AG08395 (cell line): ENCODE measurements at regions not wholly inside any gene's neighbourhood (a gene's known extent, or its start where the extent isn't known, plus 50 kb on each side); places are given as distances from the start of the nearest gene placed in this dataset.
"Not testable (repeated sequence)": the region's sequence is repeated elsewhere in the genome, so short reads cannot be mapped to it uniquely, and the experiment has no call there.

Experiments
- DNase-seq: peaks from one replicate; pipeline ENCODE4 v3.0.0; 2012; ENCODE audit warnings: mixed read lengths, low spot score

DNA sequence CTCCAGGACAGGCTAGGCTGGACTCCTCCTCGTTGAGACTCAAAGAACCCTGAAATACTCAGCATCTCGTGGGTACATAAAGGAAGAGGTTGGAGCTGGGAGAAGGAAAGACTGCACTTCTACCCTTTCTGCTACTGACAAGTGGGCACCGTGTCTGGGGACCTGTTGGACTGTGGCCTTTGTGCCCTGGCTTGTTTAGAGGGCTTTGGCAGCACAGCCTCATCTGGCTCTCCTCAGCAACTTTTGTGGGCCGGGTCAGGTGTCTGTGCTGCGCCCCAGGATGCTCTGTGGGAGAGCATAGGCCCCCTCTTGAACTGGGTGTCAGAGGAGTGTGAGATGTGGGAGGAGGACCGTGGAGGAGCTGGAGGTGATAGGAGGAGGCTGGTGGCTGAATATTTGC lies 142.4 kb downstream of the FCRL5 start:
- no peak for DNase-seq

DNA sequence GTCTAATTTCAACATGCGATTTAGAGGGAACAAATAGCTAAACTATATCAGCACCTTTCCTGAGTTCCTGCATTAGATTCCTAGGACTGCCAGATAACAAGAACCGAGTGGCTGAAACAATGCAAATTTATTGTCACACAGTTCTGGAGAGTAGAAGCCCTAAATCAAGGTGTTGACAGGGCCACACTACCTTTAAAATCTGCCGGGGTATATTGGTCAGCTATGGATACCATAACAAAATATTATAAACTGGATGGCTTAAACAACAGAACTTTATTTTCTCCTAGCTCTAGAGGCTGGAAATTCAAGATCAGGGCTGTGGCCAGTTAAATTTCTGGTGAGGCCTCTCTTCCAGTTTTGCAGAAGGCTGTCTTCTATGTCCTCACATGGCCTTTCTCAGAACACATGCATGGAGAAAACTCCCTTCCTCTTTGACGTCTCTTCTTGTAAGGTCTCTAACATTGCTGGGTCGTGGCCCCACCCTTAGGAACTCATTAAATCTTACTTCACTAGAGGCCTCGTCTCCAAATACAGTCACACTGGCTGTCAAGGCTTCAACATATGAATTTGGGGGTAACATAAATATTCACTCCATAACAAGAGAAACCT lies 144.3 kb downstream of the FCRL5 start:
- no peak for DNase-seq

DNA sequence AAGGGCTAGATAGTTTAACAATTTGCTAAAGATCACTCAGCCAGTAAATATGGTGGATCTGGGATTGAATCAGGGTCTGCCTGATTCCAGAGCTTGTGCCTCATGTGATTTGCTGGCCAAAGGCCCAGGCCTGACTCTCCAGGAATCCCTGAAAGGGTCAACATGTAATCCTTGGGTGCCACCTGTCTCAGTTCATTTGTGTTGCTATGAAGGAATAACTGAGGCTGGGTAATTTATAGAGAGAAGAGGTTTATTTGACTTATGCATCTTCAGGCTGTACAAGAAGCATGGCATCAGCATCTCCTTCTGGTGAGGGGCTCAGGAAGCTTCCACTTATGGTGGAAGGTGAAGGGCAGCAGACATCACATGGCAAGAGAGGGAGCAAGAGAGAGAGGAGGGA lies 144.9 kb downstream of the FCRL5 start:
- no peak for DNase-seq

DNA sequence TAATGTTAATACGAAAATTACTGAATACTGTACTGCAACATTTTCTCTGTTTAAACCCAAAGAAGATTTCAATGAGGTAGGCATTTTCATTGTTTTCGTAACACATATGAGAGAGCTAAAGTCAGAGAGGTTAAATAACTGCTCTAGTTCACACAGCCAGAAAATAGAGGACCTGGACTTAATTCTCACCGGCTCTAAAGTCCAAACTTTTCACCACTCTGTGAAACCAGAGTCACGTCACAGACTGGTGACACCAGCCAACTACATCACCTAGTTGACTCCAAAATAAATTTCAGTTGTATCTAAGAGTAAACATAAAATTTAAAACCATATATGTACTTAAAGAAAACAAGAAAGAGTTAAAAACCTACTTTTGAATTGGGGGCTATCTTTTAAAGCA lies 146.7 kb downstream of the FCRL5 start:
- DNase-seq: no peak

DNA sequence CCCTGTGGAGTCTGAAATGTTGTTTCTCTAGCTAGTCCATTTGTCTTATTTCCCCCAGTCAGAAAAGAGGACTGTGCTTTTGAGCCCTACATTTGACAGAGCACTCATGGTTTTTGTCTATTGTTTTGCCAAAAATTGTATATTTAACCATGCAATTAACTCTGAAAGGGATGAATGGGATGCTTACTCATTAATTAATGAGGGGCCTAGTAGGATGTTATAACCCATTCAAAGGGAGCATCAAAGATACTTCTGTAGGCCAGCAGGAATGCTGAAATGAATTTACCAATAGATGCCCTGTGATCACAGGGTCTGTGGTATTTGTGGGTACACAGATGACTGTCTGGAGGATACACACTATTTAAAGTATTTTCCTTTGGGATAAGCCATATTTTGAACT lies 147.7 kb downstream of the FCRL5 start:
- DNase-seq: no peak

DNA sequence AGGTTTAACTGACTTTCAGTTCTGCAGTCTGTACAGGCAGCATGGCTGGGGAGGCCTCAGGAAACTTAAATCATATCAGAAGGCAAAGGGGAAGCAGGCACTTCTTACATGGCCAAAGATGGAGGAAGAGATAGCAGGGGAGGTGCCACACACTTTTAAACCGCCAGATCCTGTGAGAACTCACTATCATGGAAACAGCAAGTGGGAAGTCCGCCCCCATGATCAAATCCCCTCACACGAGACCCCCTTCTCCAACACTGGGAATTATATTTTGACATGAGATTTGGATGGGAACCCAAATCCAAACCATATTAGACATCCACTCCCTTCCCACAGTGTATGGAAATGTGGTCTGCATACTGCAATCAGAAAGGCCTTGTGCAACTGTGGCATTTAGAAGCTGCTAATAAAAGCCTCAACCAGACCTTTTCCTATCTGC lies 148.2 kb downstream of the FCRL5 start:
- DNase-seq: no peak

DNA sequence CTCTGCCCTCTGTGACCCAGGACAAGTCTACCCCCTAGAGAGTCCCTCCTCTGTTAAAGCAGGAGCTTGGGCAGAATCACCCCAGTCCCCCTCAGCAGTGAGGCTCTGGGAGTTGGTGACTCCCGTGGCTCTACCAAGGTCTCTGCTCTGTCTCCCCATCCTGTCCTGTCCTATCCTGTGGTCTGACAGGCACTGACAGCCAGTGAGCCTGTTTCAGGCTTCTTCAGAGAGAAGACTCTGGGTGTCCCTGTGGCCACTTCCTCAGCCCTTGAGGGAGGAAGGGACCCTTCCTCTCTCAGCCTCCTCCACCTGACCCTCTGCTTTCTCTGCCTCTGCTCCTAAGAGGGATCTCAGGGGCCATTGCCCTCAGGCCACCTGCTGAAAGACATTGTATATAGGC lies 148.7 kb downstream of the FCRL5 start:
- DNase-seq: no peak

DNA sequence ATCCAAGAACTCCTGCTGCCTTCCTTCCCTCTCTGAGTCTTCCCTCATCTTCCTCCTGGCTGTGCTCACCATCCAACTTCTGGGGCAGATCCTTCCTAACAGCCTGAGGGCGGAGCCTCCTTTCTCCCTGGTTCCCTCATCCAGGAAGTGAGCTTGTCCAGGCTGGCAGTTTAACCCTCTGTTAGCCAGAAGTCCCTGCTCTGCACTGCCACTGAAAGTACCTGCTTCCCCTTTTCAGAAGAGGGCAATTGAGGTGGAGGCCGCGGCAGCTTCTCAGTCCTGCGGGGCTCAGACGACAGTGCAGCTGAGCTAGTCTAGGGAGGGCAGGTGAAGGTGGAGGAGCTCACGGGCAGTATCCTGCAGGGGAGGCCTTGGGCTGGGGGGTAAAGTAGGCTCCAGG lies 149.1 kb downstream of the FCRL5 start:
- no peak for DNase-seq

DNA sequence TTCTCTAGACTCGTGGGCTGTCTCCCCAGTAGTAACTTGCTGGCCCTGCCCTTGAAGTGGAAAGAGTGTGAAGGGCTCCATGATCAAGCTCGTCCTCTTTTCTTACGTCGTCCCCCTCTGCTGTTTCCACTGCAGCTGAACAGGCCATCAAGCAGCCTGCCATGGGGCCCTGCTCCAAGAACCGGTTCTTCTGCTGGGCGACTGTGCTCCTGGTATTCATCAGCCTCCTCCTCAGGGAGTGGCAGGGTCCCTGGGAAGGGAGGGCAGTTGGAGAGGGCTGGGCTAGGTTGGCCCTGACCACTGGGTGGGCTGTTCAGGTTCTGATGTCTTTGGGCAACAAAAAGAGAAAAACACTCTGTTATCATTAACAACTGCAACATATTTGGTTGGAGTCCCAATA lies 151.5 kb downstream of the FCRL5 start:
- DNase-seq: no peak

DNA sequence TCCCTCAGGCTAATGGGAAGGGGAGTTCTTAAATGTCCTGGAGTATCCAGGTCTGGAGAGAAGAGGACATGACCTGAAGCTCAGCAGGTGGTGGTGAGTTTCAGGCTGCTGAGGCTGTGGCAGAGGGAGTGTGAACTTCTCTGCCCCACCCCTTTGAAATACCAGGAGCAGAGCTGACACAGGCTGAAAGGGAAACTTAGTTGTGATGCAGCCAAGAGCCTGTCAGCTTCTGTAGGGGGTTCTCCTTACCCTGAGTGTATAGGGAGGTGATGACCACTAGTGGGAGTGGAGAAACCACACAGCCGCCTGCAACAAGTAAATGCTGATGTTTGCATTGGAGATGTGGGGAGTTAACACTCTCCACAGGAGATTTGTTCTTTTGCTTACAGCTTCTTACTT lies 152.3 kb downstream of the FCRL5 start:
- no peak for DNase-seq

DNA sequence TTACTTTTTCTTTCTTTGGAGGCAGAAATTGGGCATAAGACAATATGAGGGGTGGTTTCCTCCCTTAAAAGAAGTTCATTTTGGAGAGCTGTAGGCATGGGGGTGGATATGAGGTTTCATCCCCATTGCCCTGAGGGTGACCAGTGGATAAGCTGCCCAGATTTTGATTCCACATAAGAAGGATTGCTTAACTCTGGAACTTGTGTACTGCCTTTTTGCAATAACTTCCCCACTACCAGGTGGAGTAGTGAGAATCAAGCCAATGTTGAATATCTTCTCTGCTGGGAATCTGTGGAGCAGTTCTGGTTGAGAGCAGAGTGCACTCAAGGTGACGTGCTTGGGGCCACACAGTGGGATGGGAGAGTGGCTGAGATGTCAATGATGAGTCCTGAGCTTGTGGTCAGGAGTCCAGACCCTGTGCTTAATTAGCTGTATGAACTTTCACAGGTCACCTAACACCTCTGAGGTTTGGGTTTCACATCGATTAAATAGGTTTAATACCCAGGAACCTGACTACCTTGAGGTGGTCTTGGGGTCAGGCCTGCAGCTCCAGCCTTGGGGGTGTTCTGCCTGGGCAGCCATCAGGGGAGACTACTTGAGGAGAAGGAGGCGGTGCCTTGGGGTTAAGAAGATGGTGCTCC lies 152.9 kb downstream of the FCRL5 start:
- DNase-seq: no peak

DNA sequence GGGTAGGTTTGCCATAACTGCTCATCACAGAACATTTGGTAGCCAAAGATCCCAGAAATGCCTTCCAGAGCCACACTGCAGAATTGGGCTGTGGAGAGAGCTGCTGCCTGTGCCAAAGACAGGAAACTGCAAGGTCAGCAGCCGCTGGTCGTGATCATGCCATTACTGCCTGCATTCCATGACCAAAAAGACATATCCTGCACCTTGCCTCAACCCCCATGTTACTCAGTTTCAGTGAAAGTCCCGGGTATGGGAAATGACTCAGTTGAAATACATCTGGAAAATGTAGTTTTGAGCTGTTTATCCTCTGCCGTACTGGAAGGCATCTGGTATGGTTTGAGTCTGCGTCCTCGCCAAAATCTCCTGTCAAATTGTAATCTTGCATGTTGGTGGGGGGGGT lies 161.7 kb downstream of the FCRL5 start:
- peak; percentile 73 for DNase-seq

DNA sequence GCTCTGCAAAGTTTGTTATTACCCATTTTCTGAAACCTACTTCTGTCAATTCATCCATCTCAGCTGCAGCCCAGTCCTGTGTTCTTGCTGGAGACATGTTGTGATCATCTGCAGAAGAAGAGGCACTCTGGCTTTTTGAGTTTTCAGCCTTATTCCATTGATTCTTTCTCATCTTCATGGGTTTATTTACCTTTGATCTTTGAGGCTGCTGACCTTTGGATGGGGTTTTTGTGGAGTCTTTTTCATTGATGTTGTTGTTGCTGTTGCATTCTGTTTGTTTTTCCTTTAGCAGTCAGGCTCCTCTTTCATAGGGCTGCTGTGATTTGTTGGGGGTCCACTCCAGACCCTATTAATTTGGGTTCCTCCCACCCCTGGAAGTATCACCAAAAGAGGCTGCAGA lies 164.3 kb downstream of the FCRL5 start:
- DNase-seq: no peak

DNA sequence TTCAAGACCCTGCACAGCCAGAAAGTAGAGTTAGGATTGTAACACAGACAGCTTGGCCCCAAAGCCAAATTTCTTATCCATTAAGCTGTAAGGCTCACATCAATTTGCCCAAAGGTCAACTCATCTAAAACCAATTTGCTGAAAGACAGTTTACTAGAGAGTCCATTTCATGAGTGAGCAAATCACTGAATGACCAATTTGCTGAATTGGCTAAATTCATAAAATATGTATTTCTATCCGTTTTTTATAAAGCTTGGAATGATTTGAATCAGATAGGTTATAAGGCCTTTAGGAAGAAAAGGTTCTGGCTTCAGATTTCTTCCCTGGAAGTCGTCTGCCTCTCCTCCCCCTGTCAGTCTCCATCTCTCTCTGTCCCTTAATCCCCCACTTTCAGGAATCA lies 168.1 kb downstream of the FCRL5 start:
- no peak for DNase-seq

DNA sequence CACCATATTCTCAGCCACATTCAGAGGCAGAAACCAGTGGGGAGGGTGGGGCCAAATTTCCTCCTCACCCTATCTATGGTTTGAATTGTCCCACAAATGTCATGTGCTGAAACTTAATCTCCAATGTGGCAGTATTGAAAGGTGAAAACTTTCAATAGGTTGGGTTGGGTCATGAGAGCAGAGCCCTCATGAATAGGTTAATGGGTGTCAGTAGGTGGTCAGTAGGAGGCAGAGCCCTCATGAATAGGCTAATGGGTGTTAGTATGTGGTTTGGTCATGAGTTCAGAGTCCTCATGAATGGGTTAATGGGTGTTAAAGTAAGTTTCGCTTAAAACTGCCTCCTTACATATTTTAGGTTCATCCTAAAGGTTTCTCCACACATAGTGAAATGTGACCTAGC lies 170.0 kb downstream of the FCRL5 start:
- DNase-seq: no peak

DNA sequence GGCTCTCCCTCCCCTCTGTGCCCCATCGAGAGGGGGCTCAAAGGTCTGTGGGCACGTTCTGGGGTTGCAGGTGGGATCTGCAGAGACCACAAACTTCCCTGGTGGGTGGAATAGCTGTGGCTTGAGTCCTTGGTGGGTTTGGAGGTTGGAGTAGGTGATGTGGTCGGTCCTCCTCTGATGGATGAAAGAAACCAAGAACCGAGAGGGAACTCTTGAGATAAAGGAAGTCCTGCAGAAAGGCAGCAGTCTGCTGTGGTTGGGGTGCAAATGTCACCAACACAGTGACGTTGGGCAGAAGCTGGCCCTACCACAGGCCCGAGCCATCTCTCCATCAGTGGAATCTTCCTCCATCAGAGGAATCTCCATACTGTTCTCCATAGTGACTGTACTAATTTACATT lies 171.8 kb downstream of the FCRL5 start:
- DNase-seq: no peak

DNA sequence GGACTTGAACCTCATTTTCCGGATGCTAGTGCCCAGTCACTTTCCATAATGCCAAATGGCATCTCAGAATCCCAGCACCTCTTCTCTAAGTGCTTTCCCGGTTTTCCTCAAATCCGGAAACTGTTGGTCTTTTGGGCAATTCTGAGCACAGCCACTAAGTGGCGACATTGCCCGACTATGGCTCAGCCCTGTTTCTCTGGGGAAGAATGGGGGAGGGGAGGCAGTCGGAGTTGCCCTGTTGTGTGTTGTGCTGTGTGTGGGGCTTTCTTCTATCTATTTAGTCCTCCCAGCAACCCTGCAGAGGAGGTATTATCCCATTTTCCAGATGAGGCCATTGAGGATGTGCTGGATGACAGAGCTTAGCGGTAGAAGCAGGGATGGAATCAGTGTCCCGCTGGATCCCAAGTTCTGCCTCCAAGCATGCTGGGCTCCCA lies 175.0 kb downstream of the FCRL5 start:
- DNase-seq: not testable (repeated sequence)

DNA sequence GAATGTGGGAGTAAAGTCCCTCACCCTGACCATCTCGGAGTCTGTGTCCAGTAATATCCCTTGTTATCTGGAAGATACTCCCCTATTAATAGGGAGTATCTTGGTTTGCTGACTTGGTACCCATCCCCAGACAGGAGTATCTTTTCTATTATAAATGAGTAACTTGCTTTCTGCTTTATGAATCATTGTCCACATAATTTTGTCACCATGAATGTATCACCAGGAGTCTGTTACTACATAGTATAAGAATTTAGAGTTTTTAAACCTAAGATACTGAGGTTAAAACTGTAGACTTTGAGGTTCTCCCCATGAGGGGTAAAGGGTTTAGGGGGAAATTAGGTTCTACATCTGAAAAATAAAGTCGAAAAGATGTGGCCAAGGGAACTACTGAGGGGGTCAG lies 175.6 kb downstream of the FCRL5 start:
- DNase-seq: no peak

DNA sequence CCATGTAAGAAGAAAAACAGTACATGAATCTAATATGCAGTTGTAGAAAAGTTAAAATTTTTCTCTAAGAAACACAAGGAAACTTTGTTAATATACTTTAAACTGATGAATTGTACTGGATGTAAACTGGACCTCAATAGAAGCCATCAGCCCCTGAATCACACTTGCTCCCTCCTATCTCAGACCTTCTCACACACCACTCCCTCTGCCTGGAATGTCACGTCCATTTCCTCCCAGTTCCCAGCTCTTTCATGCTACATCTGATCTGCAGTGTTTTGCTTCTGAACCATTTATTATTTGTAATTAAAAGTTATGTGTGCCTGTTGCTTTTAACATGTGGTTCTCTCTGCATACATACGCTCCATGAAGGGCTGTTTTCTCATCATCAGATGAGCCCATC lies 180.0 kb downstream of the FCRL5 start:
- not testable (repeated sequence) for DNase-seq

DNA sequence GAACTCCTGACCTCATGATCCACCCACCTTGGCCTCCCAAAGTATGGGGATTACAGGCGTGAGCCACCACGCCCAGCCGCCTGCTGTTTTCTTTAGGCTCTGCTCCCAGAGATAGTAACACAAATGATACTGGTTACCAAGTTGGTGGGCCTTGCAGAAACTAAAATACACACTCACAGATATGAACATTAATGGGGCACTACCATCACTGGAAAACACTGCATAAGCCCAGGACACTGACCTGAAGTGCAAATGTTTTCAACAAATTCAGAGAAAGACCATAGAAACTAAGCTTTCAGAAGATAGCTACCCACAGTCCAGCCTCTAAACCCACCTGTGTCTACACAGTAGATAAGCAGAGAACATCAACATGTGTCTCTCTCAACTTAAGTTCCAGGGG lies 180.5 kb downstream of the FCRL5 start:
- DNase-seq: no peak

DNA sequence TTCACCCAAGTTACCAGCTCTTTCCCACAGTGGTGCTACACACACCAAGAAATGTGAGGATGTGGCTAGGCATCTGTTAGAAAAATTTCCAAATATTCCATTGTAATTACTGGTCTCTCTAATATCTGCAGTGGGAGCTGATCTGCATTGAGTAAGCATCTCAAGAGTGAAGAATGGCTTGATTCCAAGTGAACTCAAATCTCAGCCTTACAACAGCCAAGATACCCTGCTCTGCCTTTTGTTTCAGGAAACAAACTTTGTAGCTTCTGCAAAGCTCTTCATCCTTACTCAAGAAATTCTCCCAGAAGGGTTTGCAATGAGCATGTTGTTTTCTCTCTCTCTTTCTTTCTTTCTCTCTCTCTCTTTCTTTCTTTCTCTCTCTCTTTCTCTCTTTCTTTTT lies 181.1 kb downstream of the FCRL5 start:
- no peak for DNase-seq

DNA sequence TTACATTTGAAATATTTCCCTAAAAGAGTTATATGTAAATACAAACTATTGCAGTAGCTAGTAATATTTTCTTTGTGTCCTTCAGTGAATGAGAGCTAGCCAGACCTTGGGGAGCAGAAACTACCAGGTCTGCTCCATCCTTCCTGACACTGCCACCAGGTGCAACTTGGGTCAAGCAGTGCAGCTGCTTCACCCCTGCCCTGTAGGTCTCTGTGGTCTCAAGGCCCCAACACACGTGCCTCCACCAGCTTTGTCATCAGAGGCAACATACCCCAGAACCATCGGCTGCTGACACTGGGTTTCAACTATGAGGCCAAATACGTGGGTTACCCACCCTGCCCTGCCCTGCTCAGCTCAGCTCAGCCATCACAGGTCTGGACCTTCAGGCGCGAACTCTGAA lies 181.6 kb downstream of the FCRL5 start:
- no peak for DNase-seq

DNA sequence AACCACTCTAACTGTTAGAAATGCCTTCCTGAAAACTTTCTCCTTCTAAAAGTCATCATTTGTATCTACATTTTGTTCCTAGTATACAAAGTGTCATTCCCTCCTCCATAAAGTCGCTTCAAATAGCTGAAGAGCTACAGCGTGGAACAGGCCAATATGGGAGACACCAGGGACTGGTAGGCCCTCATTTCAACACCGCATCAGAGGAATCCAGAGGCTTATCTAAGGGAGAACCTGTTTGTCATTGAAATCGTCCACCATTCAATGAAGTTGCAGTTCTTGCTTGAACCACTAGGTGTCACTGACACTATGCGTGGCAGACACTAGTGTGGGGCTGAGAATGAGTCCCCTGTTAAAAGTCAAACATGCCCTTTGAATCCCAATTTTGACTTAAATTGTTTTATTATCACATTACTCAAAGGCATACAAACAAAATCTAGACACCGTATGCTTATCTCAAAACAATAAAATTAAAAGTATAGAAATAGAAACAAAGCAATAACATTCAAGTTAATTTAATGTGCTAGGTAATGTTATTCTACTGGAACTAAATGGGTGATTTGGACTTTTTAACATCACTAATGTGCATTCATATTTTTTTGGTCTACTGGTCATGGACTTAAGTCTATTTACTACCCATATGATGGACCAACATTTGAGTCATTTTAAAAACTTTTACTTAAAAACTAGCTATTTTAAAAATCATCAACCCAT lies 182.3 kb downstream of the FCRL5 start:
- DNase-seq: peak; percentile 62

DNA sequence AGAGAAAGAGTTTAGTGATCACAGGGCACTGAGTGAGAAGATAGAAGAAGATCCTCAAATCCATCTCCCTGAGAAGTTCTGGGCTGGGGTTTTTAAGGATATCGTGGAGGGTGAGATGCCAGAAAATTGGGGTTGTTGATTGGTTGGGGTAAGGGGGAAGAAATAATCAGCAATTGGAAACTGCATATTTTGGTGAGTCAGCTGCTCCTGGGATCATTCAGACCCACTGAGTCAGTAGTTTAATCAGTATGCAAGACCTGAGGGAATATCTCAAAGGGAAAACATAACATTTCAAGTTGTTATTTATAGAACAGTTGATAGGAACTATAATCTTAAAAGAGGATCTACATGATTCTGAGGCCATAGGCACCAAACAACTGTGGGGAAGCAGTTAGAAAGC lies 183.4 kb downstream of the FCRL5 start:
- DNase-seq: not testable (repeated sequence)
